AG09309 (cell line): ENCODE measurements at regions not wholly inside any gene's neighbourhood (a gene's known extent, or its start where the extent isn't known, plus 50 kb on each side); places are given as distances from the start of the nearest gene placed in this dataset.

Experiments
- DNase-seq: peaks from one replicate; pipeline ENCODE4 v3.0.0-alpha.2; 2010; ENCODE audit warnings: low read depth
- H3K4me3 ChIP-seq: 2 replicates; pipeline ENCODE4 v1.5.1; 2011; ENCODE audit warnings: mild to moderate bottlenecking, low read depth, low read length, moderate library complexity; ENCODE audit not compliant: control insufficient read depth
- TF ChIP-seq, protein P1 (sequence below): IDR thresholded peaks from 2 replicates; pipeline ENCODE4 v1.5.1; 2011; ENCODE audit warnings: mild to moderate bottlenecking, low read depth, low read length, inconsistent platforms; ENCODE audit not compliant: insufficient read depth, control insufficient read depth; ENCODE audit errors: missing control alignments

DNA sequence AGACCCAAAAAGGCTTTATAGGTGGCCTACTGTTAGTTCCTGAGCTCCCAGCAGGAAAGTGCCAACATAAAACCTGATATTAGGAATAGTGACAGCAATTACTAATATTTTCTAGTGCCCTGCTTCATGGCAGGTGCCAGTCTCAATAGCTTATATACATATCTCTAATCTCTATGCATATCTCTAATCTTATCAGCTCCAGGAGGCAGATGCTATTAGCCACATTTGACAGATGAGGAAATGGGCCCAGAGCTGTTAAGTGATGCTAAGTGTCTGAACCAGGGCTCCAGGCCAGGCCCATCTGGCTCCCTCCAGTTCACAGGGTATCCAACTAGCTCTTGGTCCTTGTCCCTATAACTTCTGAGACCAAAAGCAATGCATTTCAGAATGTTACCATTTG, 142.5 kb downstream of the CHIC2 start:
- TF ChIP-seq, protein P1, sequence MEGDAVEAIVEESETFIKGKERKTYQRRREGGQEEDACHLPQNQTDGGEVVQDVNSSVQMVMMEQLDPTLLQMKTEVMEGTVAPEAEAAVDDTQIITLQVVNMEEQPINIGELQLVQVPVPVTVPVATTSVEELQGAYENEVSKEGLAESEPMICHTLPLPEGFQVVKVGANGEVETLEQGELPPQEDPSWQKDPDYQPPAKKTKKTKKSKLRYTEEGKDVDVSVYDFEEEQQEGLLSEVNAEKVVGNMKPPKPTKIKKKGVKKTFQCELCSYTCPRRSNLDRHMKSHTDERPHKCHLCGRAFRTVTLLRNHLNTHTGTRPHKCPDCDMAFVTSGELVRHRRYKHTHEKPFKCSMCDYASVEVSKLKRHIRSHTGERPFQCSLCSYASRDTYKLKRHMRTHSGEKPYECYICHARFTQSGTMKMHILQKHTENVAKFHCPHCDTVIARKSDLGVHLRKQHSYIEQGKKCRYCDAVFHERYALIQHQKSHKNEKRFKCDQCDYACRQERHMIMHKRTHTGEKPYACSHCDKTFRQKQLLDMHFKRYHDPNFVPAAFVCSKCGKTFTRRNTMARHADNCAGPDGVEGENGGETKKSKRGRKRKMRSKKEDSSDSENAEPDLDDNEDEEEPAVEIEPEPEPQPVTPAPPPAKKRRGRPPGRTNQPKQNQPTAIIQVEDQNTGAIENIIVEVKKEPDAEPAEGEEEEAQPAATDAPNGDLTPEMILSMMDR = no peak
- H3K4me3 ChIP-seq = no peak overlapping the region
- no peak for DNase-seq

DNA sequence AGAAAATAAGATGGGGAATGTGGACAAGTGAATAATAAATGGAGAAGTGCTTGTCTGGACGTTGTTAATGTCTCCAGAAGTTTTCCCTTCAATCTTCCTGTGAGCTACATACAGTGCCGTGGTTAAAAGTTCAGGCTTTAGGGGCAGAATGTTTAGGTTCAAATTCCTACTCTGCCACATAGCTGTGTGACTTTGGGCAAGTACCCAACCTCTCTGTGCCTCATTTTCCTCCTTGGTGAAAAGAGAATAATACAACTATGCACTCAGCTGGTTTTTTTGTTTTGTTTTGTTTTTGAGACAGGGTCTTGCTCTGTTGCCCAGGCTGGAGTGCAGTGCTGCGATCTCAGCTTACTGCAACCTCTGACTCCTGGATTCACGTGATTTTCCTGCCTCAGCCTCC, 143.5 kb downstream of the CHIC2 start:
- no peak overlapping the region for H3K4me3 ChIP-seq
- no peak for DNase-seq
- TF ChIP-seq, protein P1 = no peak

DNA sequence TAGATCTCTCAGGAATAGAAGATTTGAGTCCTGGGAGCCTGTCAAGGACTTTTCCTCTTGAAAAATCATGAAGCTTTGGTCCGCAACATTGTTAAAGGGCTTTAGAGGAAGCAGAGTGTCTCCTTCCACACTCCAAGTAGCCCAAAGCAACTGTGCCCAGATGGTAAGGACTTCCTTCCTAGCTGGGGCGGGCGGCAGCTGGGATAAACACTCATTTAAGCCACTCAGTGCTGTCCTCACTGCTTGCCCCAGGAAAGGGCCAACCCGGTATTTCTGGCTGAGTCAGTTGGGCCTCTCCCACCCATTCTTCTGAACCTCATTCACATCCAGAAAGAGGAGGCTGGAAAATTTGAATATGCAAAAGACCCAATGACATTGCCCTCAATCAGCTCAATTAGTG, 144.3 kb downstream of the CHIC2 start:
- TF ChIP-seq, protein P1 = no peak
- H3K4me3 ChIP-seq = no peak overlapping the region
- no peak for DNase-seq

DNA sequence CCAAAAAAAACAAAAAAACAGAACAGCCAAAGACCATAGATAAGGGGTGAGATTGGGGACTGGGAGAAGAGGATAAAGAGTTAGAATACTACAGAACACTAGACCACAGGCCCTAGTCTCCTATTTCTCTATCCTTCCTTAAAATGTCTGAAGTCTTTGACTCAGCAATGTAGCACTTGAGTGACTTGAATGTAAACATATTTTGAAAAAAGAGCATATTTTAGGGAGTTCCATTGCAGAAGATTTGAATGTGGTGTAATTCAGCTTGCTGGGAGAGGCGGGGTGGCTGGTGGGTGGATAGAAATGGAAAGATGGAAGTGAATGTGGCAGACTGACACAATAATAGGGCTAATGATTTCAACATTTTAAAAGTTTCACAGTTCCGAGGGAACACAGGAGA, 144.9 kb downstream of the CHIC2 start:
- no peak overlapping the region for H3K4me3 ChIP-seq
- TF ChIP-seq, protein P1 = no peak
- DNase-seq = no peak

DNA sequence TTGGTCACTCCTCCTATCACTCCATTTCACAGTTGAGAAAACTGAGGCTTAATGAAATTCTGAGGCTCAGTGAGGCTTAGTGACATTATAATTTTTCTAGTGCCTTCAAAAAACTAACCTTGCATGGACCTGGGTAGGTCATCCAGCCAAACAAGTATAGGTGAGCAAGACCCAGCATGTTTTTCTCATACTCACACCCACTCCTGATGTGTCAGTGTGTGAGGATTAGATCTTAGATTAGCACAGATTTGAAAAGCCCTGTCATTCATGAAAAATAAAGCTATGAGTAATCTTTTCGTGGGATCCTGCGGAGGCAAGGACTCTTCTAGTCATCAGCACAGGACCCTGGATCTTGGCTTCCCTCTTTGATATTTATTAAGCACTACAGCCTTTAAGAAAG, 146.7 kb downstream of the CHIC2 start:
- TF ChIP-seq, protein P1 = no peak
- H3K4me3 ChIP-seq = no peak overlapping the region
- DNase-seq = no peak

DNA sequence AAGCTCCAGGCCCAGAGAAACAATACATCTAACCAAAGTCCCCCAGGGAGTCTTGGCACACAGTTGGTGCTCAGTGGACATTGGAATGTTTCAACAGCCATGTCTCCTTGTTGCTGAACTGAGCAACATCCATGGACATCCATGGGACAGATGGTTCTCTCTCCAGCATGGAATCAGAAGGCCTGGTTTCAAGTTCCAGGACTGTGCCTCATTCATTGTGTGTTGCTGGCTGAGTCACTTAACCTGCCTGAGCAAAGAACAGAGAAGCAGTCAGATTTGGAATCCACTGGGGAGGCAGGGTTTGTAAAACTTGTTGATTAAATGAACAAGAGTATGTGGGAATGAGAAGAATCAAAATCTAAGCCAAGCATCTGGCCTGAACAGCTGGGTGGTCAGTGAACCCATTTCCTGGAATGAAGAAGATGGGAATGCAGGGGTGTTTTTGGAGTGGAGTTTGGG, 147.9 kb downstream of the CHIC2 start:
- no peak for DNase-seq
- TF ChIP-seq, protein P1 = no peak
- no peak overlapping the region for H3K4me3 ChIP-seq
